ENCODE measurements at regions not wholly inside any gene's neighbourhood (a gene's known extent, or its start where the extent isn't known, plus 50 kb on each side); places are given as distances from the start of the nearest gene placed in this dataset.

GRCh38 chr10:84606428-84606827, 278.0 kb downstream of the CCSER2 start:
- TF ChIP-seq CTCF (IDR thresholded peaks at IDR 0.05; ENCODE audit: low read depth, low read length) (no peak), MYC (IDR thresholded peaks at IDR 0.05; ENCODE audit: low read depth, low read length) (no peak)
